Activated CD4-positive, CD25-positive, alpha-beta regulatory T cell treated with anti-CD3 and anti-CD28 coated beads, Interleukin-2, amount 50 U/mL, for 24 hours (primary cell): ENCODE measurements at regions not wholly inside any gene's neighbourhood (a gene's known extent, or its start where the extent isn't known, plus 50 kb on each side); places are given as distances from the start of the nearest gene placed in this dataset.

Experiments used
- ATAC-seq, 2 donors: fragments of 150-1000 bp; cut with Tn5 transposase; one replicate each; pipeline ENCODE4 v1.10.0; 2021; ENCODE audit warnings: mild to moderate bottlenecking in 1 of 2, moderate library complexity in 1 of 2

DNA sequence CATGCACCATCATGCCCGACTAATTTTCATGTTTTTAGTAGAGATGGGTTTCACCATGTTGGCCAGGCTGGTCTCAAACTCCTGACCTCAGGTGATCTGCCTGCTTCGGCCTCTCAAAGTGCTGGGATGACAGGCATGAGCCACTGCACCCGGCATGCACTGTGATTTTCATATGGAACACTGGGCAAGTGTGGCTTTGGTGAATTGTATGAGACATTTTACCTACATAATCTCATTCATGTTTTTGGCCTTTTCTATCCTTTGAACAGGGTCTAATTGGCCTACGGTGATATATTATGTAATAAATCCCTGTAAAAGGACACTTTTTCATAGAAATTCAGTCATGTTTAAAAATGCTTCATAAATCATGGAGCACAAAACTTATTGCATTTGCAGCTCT is 128.7 kb upstream of the SEMA6A start:
- ATAC-seq: no peak

DNA sequence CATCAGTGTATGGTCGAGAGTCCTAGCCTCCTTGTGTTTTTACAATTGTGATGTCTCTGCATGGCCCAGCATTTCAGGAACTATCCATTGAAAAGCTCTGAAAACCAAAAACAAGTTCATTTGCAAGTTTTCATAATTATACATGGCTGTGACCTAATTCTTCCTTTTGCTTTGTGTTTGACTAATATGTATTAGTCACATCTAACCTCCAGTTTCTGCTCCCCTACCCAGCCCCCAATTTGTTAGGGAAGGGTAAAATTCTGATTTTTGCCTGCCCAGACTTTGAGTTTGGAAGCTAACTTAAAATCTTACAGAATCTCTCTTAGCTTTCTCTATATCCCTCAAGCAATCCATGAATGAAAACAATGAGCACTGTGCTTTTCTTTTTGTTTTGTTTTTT is 128.2 kb upstream of the SEMA6A start:
- ATAC-seq: no peak

DNA sequence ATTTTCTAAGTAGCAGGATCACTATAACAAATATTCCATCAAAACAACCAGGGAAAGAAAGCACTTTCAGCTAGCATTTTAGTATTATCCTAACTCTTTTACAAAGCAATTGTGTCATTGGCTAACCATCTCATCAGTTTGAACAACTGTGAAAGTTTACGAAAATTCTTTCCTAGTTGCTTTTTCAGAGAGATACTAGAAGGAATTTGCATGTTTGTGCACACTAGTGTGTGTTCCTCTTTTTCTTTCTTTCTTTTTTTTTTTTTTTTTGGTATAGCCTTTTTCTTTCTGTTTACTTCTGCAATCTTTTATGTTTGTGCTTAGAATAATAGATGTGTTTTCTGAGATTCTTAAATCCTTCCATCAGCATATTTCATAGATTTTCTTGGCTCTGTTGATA is 124.7 kb upstream of the SEMA6A start:
- ATAC-seq: no peak

DNA sequence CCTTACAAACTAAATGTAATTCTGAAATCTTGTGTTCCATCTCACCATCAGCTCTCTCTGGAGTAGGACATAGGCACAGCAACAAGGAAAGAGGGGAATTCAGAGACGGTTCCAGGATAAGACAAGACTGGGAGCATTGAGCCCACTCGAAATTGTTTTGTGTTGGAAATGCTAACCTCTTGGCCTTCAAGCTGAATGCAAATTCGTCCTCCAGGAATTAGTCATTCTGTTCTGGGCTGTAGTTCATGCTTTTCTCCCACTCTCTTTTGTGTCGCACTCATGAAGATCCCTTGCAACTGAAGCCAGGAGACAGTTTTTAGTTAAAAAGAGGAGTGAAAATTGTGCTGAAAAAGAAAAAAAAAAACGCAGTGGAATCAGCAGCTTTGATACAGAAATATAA is 121.7 kb upstream of the SEMA6A start:
- ATAC-seq: no peak

- ATAC-seq: no peak
These were observed 121.1 kb upstream of the SEMA6A start for GRCh38 chr5:116695681-116696080.

- no peak for ATAC-seq
These were observed 111.8 kb upstream of the SEMA6A start for GRCh38 chr5:116686438-116686837.

- ATAC-seq: no peak
These were observed 111.3 kb upstream of the SEMA6A start for GRCh38 chr5:116685931-116686330.

DNA sequence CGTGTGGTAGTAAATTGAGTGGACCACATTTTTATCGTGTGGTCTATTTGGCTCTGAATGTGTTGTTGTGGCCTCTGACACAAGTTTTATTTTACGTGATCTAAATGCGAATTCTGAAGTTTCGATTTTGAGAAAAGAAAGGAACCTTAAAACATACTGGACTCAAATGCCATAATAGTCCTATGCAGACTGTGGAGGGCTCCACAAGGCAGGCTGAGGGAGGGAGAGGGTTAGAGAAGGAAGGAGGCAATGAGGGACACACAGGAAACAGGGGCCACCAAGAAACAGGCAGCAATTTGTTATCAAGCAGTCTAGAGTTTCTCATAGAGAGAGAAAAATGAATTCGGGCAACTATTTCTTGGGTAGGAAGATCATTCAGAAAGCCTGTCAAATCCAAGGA is 110.4 kb upstream of the SEMA6A start:
- no peak for ATAC-seq

GRCh38 chr5:116681334-116682013 is 106.9 kb upstream of the SEMA6A start:
- ATAC-seq: peak; percentile 44 to 49

DNA sequence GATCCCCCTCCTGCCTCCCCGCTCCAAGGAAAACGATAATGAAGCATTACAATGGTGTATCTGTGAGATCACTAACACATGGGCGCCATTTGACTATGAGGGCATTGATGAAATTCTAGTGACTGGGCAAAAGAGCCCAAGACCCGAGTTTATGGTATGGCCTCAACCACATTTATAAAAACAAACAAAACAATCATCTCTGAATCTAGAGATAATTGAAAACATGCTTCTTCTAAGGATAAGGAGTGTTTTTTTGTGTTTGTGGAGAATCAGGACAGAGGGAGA is 100.9 kb upstream of the SEMA6A start:
- no peak for ATAC-seq

DNA sequence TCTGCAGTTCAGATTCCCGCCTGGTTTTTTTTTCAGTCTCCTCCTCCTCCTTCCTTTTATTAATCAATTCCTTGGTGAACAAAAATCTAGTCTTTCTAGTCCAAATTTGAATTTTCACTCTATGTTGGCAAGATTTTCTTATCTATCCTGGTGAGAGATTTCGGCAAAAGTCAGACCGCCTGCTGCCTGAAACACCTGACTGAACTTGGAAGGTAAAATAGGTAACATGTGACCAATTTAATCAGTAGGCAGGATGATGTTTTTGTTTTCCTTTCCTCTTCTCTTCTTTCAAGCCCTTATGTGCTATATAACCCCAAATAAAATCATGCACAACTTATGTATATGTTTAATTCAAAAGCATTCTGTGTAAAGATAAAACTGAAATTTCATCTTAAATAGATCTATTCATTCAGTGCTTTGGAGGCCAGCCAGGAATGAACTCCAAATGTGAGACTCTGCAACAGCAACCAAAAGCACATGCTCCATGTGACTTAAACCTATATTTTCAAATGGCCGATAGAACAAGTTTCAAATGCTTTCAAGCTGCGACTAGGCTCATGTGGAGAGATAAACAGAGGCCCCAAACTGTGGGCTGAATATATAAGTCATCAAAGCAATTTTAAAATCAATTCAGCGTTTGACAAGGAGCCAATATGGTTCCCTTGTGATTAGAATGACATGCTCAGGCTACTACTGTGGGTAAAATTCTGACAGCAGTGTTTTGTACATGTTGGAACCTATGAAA is 100.4 kb upstream of the SEMA6A start:
- ATAC-seq: no peak

- no peak for ATAC-seq
These were observed 98.8 kb upstream of the SEMA6A start for GRCh38 chr5:116673453-116673852.

GRCh38 chr5:116672203-116672602 is 97.6 kb upstream of the SEMA6A start:
- no peak for ATAC-seq

- peak in 1 of 2 donors; percentile 13 for ATAC-seq
These were observed 96.7 kb upstream of the SEMA6A start for GRCh38 chr5:116671211-116671736.

- ATAC-seq: no peak
These were observed 94.8 kb upstream of the SEMA6A start for GRCh38 chr5:116669261-116670031.

- ATAC-seq: no peak
These were observed 93.8 kb upstream of the SEMA6A start for GRCh38 chr5:116668390-116668789.

DNA sequence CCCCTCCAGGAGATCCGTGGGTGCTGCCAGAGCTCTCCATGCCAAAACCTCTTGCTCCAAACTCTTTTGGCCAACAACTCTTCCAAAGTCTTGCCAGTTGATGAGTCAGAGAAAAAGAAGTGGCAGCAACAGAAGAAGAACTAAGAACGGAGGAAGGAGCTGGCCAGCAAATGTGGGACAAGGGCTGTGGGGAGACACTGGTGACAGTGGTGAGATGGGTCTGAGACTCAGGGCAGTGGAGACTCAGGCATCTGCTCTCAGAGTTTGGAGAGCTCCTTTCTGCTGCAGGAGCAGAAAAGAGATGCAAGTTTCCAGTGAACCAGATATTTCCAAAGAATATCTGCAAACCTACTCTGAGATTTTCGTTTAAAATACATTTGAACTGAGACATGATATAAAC is 92.3 kb upstream of the SEMA6A start:
- no peak for ATAC-seq

- ATAC-seq: no peak
These were observed 90.4 kb upstream of the SEMA6A start for GRCh38 chr5:116664988-116665387.

GRCh38 chr5:116663081-116663480 is 88.5 kb upstream of the SEMA6A start:
- no peak for ATAC-seq

DNA sequence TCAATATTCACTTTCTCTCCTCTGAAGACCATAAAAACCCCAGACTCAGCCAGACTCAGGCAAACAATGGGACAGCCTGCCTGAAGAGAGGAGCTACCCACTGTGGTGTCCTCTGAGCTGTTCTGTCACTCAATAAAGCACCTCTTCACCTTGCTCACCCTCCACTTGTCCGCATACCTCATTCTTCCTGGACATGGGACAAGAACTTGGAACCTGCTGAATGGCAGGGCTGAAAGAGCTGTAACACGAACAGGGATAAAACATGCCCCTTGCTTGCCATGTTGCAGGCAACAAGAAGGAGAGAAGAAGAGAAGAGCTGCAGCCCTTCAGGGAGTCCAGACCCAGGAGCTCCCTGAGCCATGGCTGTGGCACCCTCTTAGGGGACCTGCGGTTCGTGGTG is 86.8 kb upstream of the SEMA6A start:
- no peak for ATAC-seq

GRCh38 chr5:116660929-116661328 is 86.3 kb upstream of the SEMA6A start:
- no peak for ATAC-seq

DNA sequence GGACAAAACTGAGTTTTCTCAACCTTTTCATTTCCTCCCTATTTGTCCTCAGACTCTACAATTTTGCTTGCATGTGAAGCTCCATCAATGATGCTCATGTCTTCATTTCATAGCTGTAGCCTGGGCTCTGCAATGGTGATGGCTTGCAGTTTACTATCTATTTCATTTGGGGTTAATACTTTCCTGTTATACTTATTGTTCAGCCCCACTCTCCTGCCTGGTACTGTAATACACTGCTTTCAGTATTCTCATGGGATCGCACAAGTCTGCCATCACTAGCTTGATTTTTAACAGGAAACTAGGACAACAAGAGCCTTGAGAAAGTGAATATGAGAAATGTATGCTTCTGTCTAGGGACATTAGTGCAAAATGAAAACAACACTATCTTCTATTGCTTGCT is 84.2 kb upstream of the SEMA6A start:
- no peak for ATAC-seq

DNA sequence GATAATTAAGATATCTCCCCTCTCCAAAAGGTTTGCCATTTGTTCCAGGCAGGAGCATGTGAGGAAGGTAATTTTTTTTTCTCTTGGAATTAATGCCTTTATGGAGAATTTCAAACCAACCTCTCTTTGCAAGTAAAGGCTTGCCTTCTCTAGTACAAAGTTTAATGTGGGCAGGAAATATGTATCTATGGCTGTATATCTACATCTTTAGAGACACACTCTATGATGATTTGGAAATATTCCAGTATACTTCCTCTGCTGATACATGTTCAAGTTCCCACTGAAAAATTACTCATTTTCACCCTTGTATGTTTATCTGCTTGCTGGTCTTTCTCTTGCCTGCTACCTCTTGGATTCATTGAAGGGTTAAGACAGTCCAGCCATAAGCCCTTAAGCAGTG is 83.5 kb upstream of the SEMA6A start:
- ATAC-seq: no peak

- ATAC-seq: no peak
These were observed 80.8 kb upstream of the SEMA6A start for GRCh38 chr5:116655431-116655830.
